NCI-H1417 (cell line): ENCODE measurements at regions not wholly inside any gene's neighbourhood (a gene's known extent, or its start where the extent isn't known, plus 50 kb on each side); places are given as distances from the start of the nearest gene placed in this dataset.

ENCODE experiments used
- DNase-seq, 3 experiments: peaks; one replicate each; lab custom pipeline; 2025; lab: John Stamatoyannopoulos, UW

DNA sequence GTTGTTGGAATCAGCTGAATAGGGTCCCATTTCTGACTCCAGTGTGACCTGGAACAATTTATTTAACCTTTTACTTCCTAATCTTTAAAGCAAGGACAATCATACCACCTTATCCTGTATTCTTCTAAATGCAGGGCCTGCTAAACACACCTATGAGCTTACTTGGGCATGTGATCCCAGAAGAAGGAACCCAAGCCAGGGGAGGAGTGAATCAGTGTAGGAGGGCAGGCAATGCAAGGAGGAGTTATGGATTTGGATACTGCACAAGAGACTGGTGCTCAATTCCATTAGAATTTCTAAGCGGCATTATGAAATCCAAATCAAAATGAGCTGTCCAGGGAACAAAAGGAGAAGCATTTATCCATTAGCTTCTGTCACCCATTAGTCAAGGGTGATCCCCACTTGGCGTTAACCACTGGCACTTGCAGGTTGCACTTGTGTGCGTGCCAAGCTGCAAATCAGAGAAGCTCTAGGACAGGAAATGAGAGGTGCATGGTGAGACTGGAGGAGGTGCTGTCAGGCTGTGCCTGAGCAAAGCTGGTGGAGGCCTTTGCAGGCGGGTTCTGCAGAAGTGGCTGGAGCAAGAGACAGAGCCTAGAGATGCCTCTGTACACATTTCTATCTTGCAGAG, 297.2 kb upstream of the PLXNA2 start:
- no peak for DNase-seq

DNA sequence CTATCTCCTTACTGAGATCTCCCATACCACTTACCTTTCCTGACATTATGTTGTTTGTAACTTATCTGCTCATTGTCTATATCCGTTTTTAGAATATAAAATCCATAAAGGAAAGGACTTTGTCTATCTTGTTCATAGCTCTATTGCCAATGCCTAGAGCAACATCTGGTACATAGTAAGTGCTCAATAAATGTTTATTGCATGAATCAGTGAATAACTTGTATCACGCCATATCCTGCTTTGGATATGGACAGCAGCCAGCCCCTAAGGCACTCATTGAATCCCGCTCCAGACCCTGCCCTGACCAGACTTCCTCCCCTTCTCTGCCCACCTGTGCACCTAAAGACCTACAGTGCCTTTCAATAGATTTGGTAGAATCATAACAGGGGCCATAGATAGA, 298.1 kb upstream of the PLXNA2 start:
- no peak for DNase-seq

DNA sequence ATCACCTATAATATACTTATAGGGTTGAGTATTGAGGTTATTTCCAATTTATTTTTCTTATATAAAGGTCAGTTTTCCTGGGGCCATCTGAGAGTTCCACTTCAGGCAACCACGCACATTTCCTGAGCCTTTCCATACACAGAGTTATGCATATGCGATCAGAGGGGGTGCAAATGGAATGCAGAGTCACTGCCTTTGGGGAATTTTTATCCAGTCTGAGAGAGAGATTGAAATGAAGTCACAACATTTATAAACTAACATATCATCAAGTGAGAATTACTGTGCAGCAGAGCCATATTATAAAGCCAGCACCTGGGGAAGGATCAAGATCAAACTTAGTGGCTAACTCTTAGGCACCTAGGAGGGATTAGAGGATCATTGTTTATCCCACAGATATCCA, 299.9 kb upstream of the PLXNA2 start:
- DNase-seq: no peak

DNA sequence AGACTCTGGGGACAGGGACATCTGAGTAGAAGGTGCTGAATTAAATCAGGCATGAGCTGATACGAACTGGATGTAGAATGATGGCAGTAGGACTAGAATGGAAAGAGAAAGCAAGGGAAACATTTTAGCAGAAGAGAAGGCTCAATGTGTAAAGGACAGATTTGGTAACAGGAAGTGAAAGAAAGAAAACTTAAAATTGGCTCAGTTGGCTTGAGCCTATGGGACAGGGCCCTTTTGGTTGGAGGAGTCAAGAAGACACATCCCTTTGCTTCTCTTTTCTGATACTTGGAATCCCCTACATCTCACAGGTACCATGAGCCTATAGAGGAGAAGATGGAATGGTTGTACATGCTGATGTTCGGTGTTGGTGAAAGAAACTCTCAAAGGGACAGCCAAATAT, 300.6 kb upstream of the PLXNA2 start:
- no peak for DNase-seq

DNA sequence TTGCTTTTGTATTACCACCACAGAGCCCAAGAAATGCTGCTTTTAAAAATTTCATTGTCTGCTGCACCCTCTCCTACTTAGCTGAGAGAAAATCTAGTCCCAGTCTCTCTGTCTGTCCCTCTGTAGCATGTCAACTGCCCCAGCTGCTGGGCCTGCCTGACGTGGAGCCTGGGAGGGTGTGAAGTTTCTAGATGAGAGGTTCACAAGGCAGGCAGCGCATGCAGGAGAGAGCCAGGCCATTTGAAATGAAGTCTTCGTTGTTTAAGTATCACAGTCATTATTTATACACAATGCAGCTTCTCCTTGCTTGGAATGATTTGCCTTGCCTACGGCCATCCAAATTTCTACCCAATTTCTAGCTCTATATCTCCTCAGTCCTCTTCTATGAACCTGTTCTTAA, 306.8 kb upstream of the PLXNA2 start:
- no peak for DNase-seq

DNA sequence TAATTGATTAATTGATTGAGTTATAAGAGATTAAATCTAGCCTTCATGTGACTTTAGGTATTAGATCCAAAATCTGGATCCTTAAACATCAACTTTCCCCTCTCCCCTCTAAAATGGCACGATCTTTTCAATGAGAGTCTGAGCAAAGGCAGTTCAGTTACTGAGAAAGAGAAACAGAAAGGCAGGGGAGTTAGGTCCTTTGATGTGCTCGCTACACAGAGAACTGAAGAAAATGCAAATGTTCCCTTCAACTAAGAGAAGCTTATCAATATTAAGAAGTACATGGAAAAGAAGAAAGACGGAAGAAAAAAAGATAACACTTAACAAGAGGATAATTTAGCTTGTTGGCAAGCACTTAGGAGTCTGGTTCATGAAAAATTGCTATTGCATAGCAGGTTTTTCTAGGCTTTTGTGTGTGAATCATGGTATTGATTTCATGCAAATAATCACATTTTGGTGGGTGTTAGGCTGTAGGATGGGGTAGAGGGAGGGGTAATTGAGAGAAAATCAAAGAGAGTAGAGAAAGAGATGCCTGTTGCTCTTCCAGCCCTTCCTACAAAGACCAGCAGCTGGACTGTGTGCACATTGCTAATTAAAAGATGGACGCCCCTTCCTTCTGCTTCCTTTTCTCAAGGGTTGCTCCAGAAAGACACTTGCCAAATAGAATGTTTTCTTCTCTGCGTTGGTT, 307.6 kb upstream of the PLXNA2 start:
- DNase-seq: no peak

DNA sequence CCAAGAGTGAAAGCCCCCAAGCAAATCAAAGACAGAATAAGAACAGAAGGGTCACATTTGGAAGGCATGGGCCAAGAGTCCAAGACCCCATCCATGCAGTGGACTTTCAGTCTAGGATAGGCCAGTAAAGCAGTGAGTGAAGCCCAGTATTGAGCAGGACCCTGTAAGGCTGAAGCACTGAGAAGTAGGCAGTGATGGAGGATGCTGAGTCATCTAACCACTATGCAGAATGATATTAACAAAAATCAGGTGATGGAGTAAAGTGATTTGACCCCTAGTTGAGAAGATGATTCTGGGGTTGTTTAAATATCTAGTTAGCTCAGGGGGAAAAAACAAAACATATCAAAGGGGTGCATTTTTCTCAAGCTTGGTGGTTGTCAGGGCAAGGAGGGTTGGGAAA, 308.7 kb upstream of the PLXNA2 start:
- no peak for DNase-seq

DNA sequence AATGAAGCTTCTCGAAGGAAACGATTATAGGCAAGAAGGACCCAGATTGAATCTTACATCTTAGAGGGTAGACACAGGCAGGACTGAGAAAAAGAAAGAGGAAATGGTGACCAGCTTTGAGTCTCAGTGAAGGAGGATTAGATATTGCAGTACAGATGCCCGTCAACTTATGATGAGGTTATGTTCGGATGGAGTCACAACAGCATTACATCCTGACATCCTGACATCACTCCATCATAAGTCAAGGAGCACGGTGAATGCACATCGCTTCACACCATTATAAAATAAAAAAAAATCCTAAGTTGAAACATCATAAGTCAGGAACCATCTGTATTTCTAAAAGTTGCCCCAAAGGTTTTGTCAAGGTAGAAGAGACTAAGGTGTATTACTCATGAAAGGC, 312.3 kb upstream of the PLXNA2 start:
- DNase-seq: no peak

DNA sequence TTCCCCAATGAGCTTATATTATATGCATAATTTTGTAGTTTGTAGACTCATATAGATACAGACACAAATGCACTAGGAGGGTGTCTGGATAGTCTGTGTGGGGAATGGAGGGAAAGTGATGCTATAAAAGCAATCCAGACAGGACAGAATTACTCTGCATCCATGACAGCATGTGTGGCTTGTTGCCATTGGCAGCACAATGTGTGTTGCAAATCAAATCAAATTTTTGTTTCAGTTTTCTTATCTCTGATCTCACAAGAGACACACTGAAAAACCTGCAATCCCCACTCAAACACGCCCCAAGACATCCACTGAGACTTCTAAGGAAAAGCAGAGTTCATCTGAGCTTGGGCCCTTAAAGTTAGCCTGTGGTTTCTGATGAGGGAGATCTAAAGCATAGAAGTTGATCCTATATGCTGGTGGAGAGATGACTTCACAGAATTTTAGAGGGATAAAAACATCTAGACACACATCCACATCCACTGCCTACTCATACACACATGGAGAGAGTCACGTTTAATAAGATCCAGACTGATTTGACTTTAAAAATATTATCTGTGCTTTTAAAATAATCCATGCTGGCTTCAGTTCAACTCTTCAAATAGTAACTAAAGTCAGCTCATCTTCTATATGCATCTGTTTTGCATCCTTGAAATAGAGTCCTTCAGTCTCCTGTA, 313.0 kb upstream of the PLXNA2 start:
- DNase-seq: no peak

DNA sequence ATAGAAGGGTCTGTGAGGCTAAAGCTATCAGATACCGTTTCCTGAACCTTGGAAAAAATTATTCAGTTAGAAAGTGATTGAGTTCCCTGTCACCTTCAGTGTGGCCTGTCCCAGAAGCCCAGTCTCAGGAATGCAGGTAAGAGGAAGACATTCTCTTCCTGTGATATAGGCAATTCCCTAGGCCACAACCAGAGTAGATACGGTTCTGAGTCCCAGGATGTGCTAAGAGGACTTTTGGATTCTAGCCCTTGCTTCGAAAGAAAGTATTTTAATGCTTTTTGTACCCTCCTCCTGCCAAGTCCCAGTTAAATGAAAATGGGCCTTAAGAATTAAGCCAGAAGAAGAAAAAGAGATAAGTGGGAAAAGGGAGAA, 313.5 kb upstream of the PLXNA2 start:
- DNase-seq: no peak

DNA sequence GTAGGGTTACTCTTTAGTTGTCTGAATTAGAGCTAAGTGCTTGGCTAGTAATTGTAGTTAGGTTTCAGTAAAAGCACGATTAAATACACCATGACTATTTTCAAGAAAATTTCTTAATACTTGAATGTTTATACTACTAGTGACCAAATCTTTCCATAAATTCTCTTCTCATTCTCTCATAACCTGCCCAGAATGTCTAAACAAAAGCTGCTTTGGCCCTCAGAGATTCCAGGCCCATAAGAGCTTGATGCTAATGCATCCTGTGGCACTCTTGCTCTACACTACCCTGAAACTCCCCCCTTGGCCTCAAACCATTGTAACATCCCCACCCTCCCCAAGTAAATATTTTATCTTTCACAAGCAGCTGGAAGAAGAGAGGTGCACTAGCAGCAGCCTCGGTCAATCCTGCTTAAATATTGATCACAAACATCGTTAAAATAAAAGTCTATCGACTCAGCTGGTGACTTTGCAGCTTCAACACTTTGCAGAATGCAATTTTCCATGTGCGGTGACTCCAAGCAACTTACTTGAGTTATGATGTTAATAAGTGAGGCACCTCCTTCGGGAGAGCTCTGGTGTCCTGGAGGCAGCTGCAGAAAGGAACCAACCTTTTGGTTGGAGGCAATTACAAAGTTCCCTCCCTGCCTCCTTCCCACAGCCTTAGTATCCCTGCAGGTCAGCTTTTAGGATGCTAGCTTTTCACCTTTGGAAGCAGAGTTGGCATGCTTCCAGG, 315.6 kb upstream of the PLXNA2 start:
- peak in 1 of 3 experiments; percentile 29 for DNase-seq

DNA sequence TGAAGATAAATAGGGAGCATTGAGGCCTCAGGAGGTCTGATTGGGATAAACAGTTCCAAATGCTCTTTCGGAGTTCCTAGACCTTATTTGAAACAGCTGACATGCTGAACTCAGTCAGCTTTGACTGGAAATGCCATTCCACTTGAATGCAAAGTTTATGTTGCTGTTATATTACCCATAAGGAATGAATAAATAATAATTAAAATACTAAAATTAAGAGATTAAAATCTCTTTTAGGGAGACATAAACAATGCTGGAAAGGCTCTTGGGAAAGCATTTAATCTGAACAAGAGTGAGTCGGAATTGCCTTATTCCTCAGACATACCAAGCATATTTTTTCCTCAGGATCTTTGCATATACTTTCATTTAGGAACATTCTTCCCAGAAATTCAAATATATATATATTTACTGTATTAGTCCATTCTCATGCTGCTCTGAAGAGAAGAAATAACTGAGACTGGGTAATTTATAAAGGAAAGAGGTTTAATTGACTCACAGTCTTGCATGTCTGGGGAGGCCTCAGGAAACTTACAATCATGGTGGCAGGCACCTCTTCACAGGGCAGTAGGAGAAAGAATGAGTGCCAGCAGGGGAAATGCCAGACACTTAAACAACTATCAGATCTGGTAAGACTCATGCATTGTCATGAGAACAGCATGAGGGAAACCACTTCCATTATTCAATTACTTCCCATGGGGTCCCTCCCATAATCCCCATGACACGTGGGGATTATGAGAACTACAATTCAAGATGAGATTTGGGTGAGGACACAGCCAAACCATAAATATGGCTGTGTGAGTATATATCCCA, 318.2 kb upstream of the PLXNA2 start:
- DNase-seq: no peak

DNA sequence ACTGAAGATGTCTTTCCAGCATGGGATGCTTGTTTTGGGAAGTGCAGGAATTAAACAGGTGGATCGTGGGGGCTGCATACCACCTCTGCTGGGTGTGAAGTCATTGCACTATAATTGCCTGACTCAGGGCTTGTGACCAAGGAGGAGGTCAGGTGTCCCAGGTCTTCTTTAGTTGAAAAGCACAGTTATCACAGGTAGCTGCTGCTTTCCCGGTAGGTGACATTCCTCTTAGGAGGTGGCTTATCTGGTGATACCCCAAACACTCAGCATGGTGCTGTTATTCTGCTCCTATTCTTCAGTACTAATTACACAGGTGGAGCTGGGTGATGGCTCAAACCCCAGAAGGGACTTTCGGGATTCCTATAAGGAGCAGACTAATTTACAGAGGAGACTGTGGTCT, 320.3 kb upstream of the PLXNA2 start:
- DNase-seq: no peak

DNA sequence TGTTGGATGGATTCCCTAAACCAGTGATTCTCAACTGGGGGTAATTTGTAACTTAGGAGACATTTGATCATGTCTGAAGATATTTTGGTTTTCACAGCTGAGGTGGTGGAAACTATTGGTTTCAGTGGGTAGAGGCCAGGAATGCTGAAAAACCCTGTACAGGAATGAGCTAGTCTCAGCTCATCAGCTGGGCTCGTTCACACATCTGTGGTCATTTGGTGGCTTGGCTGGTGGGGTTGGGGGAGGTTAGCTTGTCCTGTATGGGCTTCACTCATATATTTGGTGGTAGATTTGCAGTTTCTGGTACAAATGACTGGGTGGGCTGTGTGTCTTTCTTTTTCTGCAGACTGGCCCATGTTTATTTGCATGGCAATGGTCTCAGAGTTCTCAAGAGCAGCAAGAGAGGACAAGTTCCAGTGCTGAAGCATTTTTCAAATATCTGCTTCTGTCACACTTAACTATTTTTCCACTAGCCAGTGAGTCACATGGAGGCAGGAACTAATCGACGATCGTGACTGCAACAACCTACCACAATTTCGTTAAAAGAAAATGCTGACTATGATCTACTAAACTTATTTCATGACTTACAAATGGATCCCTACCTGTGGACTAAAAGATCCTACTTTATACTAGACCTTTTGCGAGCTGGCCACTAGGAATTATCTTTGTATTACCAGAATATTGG, 321.7 kb upstream of the PLXNA2 start:
- no peak for DNase-seq

DNA sequence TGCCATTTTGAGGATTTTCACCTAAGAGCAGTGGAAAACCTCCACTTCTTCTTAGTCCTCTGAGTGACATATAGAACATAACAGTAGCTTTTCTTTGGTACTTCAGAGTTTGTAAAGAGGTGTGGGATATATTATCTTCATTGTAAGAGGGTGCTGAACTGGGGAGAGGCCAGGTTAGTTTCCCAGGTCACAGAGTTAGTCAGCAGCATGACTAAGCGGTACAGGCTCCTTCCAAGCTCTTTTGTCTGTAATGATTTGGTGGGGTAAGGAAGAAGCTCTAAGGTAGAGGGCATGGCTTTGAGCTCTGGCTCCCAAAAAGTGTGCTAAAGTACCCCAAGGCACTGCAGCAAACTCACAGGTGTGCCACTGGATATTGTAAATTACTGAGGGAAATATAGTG, 325.0 kb upstream of the PLXNA2 start:
- DNase-seq: no peak

DNA sequence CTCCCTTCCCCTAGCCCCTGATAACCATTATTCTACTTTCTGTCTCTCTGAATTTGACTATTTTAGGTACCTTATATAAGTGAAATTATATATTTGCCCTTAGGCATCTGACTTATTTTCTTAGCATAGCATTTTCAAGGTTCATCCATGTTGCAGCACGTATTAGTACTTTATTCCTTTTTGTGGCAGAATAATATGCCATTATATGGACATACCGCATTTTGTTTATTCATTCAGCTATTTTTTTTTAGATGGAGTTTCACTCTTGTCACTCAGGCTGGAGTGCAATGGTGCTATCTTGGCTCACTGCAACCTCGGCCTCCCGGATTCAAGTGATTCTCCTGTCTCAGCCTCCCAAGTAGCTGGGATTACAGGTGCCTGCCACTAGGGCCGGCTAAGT, 326.2 kb upstream of the PLXNA2 start:
- DNase-seq: no peak

DNA sequence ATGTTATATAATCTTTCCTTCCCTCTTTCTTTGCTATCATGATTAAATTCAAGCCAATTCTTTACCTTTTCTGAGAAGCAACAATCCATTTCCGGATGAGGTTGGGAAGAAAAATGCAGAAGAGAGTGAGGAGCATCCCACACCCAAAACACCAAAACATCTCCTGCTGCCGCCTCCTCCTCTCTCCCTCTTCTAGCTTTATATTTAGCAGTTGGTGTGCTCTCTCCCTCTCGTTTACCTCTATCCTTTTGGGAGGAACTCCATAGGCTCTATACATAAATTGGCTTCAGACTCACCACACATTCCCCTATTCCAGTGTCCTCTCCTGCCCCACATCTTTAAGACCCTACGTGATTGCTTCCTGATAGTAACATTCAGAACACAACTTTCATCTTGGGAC, 332.2 kb upstream of the PLXNA2 start:
- DNase-seq: no peak

DNA sequence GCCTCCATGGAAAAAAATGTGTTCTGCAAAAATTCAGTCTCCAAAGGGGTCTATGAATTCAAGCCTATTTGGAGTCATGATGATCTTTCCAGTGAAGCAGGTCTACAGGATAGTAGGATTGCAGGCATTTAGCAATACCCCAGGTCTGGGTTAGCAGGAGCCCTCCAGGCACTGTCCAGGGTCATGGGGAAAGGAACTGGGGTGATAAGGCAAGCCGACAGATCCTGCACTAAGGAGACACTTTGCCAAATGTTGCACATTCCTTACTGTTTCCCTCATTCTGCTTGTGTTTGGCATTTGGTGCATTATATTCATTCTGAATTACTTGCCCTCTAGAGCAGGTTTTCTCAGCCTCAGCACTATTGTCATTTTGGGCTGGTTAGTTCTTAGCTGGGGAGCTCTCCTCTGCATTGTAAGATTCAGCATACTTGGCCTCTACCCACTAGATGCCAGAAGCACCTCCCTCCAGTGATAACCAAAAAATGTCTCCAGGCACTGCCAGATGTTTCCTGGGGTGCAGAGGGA, 333.3 kb upstream of the PLXNA2 start:
- DNase-seq: no peak

DNA sequence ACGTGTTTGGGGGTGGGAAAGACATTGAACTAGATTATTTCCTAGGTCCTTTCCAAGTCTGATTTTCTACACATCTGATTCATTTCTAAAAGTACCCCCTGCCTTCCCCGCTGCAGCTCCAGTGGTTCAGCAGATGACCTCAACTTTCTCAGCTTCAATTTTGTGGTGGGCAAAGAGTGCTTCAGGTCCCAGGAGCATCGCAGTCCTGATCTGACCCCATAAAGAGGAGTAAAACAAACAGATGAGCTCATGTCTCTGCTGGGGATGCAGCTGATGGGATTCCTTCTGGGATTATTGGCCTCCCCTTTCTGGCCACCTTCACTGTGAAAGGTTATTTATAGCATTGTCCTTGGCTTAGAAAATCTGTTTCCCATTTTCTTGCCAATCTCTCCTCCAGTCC, 337.0 kb upstream of the PLXNA2 start:
- no peak for DNase-seq

DNA sequence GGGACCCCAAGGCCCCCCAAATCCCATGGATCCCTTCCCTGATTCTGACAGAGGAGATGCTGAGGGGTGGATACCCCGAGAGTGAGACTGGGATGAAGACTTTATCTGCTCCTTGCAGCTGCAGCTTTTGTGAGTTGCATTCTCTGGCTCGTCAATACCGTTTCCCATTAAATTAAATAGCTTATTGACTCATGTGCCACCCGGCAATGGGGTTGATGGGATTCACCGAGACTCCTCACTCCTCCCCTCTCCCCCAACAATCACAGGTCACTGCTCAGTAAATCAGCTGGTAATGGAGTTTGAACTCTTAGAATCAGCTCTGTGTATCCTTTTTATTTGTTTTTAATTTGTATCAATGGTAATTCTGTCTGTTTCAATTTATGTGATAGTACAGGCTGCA, 337.5 kb upstream of the PLXNA2 start:
- DNase-seq: no peak

DNA sequence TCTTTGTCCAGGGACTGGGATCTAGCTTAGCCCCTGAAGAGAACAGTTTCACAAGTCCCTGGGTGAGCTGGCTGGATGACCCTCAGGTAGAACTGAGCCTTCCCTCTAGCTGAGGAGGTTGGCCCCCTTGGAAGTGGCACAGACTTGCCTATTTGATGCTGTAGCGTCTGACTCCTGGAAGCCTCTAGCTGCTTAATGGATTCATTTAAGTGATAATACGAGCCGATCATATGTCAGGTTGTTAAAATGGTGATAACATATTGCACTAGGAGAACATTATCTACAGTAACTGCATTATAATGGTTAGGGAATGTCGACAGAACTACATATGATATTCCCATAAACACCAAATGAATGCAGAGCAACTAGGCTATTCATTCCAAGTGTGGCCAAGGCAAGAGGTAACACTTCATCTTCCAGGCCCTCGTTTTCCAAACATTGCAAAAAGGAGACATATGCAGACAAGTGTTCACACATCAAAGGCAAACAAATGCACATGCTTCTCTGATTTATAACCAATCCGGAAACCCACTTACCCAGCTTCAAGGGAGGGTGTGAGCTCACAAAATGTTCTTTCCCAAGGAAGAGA, 340.1 kb upstream of the PLXNA2 start:
- DNase-seq: no peak
